A673 (cell line): ENCODE measurements at regions not wholly inside any gene's neighbourhood (a gene's known extent, or its start where the extent isn't known, plus 50 kb on each side); places are given as distances from the start of the nearest gene placed in this dataset.

Experiments used
- CTCF ChIP-seq: fragments of 300-800, 200-600 bp; sonication (generic); conservative IDR thresholded peaks from 2 replicates; pipeline ENCODE4 v1.5.1; 2017; ENCODE audit warnings: low read depth, mild to moderate bottlenecking, antibody characterized with exemption, low read length, moderate library complexity, mixed read lengths
- EZH2 ChIP-seq: fragments of 200-600 bp; sonication (generic); IDR thresholded peaks from 2 replicates; pipeline ENCODE4 v1.6.1; 2017; ENCODE audit warnings: borderline replicate concordance, low read depth, mild to moderate bottlenecking, mixed read lengths, antibody characterized with exemption, low read length; ENCODE audit not compliant: poor library complexity, severe bottlenecking

GRCh38 chr3:132222868-132223538, 94.2 kb upstream of the ACP3 start:
- TF ChIP-seq CTCF (no peak), EZH2 (no peak)
